ENCODE measurements at regions not wholly inside any gene's neighbourhood (a gene's known extent, or its start where the extent isn't known, plus 50 kb on each side); places are given as distances from the start of the nearest gene placed in this dataset.

DNA sequence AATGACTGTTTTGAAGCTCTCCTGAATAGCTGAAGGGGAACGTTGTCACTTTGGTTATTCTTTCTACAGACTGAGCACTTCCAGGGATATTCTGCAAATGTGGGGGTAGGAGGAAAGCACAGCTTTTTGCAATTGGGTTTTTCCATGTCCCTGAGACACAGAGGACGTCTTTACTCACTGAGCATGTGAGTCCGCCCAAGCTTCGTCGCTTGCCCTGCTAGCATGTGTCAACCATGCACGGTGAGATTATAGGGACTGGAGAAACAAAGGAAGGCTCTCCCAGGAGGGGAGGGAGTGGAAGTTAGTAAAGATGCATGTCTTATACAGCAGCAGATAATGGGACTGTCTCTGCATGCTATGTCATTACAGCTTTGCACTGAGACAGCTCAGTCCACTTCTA is 111.5 kb upstream of the SFRP2 start:
- no peak for TF ChIP-seq CTCF (IDR thresholded peaks at IDR 0.05; ENCODE audit: insufficient read depth, low read length, poor library complexity, severe bottlenecking)
- no peak for TF ChIP-seq EZH2phosphoT487 (conservative IDR thresholded peaks at IDR 0.05; ENCODE audit: low read length)
